ENCODE measurements at regions not wholly inside any gene's neighbourhood (a gene's known extent, or its start where the extent isn't known, plus 50 kb on each side); places are given as distances from the start of the nearest gene placed in this dataset.

DNA sequence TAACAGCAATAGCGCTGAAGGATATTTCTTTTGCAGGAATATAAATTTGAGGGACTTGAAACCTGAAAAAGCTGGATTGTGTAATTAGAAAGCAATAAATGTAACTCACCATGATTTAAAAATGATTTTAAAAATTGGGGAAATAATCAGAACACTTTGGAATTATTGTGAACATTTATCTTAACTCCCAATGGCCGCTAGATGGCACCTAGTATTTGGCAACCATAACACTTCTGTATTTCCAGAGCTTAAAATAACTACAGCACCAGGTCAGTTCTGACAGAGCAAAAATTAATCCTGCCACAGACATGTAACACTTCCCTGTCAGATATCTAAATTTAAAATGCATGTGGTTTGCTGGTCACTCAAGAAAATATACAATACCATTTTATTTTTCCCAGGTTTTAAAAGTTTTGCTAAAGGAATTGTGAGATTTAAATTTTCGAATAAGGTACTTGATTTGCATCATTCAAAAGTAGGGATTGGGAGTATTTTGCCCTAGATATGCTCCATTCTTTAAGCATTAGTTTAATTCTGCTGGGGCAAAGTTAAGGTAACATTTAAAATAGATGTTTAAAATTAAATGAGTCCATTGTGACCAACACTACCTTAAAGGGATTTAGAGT lies 144.5 kb downstream of the PPP1R3A start:
- H3K4me1 ChIP-seq (replicated peaks in 1 of 2), result no peaks in the 10 kb centered on the region
- no peaks in the 10 kb centered on the region for H3K27me3 ChIP-seq
- no peak overlapping the region for H3K4me3 ChIP-seq
- intact Hi-C loops (cut with DNase I), result no loop called here
- DNase-seq, result peak in 2 of 7 donors; percentile 8 to 25
- H3K36me3 ChIP-seq (replicated peaks in 1 of 2), result no peaks in the 10 kb centered on the region
- H3K9me3 ChIP-seq (replicated peaks in 1 of 3), result no peaks in the 10 kb centered on the region
- 27 to 35% (median 33%) methylated on average over 3 of the region's 3 CpGs for WGBS, 4 donors
- TF ChIP-seq, protein P1, sequence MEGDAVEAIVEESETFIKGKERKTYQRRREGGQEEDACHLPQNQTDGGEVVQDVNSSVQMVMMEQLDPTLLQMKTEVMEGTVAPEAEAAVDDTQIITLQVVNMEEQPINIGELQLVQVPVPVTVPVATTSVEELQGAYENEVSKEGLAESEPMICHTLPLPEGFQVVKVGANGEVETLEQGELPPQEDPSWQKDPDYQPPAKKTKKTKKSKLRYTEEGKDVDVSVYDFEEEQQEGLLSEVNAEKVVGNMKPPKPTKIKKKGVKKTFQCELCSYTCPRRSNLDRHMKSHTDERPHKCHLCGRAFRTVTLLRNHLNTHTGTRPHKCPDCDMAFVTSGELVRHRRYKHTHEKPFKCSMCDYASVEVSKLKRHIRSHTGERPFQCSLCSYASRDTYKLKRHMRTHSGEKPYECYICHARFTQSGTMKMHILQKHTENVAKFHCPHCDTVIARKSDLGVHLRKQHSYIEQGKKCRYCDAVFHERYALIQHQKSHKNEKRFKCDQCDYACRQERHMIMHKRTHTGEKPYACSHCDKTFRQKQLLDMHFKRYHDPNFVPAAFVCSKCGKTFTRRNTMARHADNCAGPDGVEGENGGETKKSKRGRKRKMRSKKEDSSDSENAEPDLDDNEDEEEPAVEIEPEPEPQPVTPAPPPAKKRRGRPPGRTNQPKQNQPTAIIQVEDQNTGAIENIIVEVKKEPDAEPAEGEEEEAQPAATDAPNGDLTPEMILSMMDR (IDR thresholded peaks at IDR 0.05), result peak; percentile 28 to 60 (median 46)
- TF ChIP-seq POLR2A (IDR thresholded peaks at IDR 0.05), result no peak
- H3K27ac ChIP-seq, result no peak overlapping the region

DNA sequence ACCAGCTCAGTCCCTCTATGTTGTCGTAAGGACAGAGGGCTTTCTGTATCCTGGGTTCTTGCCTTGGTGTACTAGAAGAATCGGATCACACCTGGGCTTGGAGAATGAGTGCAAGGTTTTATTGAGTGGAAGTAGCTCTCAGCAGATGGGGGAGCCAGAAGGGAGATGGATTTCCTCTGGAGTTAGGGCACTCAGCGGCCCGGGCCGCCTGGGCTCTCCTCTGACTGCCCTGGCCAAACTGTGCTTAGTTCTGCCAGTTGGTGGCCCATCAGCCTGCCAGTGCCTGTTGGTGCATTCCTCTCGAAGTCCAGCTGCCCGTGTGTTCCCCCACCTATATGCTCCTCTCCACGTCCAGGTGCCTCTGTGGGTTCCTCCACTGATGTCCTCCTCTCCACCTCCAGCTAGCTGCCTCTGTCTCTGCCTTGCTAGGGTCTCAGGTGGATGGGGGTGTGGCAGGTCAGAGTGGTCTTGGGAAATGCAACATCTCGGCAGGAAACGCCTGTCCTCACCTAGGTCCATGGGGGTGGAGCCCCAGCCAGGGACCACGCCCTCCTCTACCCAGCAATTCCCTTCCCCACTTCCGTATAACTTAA lies 148.6 kb downstream of the PPP1R3A start:
- no peak for TF ChIP-seq POLR2A (IDR thresholded peaks at IDR 0.05)
- TF ChIP-seq, protein P1 (IDR thresholded peaks at IDR 0.05), result no peak
- H3K4me1 ChIP-seq (replicated peaks in 1 of 2), result no peaks in the 10 kb centered on the region
- H3K36me3 ChIP-seq (replicated peaks in 1 of 2), result no peaks in the 10 kb centered on the region
- no peak overlapping the region for H3K4me3 ChIP-seq
- no peaks in the 10 kb centered on the region for H3K9me3 ChIP-seq (replicated peaks in 1 of 3)
- H3K27ac ChIP-seq, result no peak overlapping the region
- WGBS, 4 donors, result 80 to 93% (median 85%) methylated on average over 12 of the region's 12 CpGs
- H3K27me3 ChIP-seq, result no peaks in the 10 kb centered on the region
- intact Hi-C loops (cut with DNase I), result no loop called here
- no peak for DNase-seq

DNA sequence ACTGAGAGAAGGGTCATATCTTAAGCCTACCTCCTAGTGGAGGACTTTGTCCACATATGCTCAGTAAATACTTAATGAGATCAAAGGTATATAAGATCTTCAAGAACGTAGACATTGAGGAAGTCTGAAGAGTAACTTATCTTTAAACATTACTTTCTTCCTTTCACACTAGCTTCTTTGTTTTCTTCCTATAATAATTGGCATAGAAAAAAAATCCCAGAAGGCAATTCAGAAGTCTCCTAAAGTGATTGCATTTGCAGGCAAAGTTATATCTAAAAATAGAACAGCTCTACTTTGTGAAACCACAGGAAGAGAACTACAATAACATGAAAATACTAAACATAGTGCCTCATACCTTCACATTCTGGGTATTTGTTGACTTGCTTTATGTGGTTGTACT lies 150.4 kb downstream of the PPP1R3A start:
- DNase-seq, result no peak
- Histone ChIP-seq H3K27ac (no peak overlapping the region), H3K9me3 (replicated peaks in 1 of 3) (no peaks in the 10 kb centered on the region), H3K27me3 (no peaks in the 10 kb centered on the region), H3K36me3 (replicated peaks in 1 of 2) (no peaks in the 10 kb centered on the region), H3K4me3 (no peak overlapping the region), H3K4me1 (replicated peaks in 1 of 2) (no peaks in the 10 kb centered on the region)
- intact Hi-C loops (cut with DNase I), result no loop called here
- WGBS, 4 donors, result 40 to 52% (median 41%) methylated on average over 1 of the region's 1 CpG
- TF ChIP-seq, protein P1 (IDR thresholded peaks at IDR 0.05), result no peak
- no peak for TF ChIP-seq POLR2A (IDR thresholded peaks at IDR 0.05)

DNA sequence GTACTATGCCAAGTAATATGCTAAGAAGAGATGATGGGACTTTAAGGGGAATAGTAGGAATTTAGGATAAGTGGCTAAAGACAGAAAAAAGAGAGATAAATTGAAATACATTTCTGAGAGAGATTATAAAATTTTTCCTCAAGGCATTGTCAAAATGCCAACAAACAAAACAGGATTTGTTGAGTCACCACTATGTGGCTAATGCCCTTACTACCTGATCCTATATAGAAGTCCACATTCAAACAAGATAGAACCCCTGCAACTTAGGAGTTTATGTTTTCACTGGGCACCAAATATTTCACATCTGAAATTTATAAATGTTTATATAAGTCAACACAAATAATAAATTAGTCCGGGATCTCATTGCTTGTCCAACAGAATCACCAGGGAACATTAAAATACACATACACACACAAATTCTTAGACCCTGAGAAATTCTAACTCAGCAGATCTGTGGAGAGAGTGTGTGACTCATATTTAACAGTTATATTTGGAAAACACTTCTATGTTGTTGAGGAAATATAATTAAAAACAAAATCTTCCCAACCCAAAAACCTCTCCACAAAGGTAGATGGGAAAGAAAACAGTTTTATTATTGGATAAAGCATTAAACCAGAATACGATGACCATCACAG lies 154.3 kb downstream of the PPP1R3A start:
- no peaks in the 10 kb centered on the region for H3K9me3 ChIP-seq (replicated peaks in 1 of 3)
- H3K36me3 ChIP-seq (replicated peaks in 1 of 2), result no peaks in the 10 kb centered on the region
- H3K27me3 ChIP-seq, result no peaks in the 10 kb centered on the region
- DNase-seq, result no peak
- intact Hi-C loops (cut with DNase I), result no loop called here
- WGBS, 4 donors, result 54 to 57% (median 55%) methylated on average over 2 of the region's 2 CpGs
- H3K4me3 ChIP-seq, result no peak overlapping the region
- TF ChIP-seq, protein P1 (IDR thresholded peaks at IDR 0.05), result no peak
- no peak for TF ChIP-seq POLR2A (IDR thresholded peaks at IDR 0.05)
- no peak overlapping the region for H3K27ac ChIP-seq
- no peaks in the 10 kb centered on the region for H3K4me1 ChIP-seq (replicated peaks in 1 of 2)
